Activated B cell treated with CpG ODN at 0.5 μM for 24 hours (primary cell): ENCODE measurements at regions not wholly inside any gene's neighbourhood (a gene's known extent, or its start where the extent isn't known, plus 50 kb on each side); places are given as distances from the start of the nearest gene placed in this dataset.
A peak's percentile ranks its signal among the peaks of the same experiment; 100 is the strongest.

ENCODE experiments used
- ATAC-seq: fragments of 200-7000 bp; cut with Tn5 transposase; one replicate; pipeline ENCODE4 v1.10.0; 2021; ENCODE audit warnings: low read depth, mild to moderate bottlenecking, moderate library complexity
- CTCF ChIA-PET: fragments of 350-600 bp; sonication (Branson Sonifier 250); formaldehyde crosslinking; loops from one replicate; lab custom pipeline; 2021; ENCODE audit warnings: antibody characterized with exemption; lab: Charles Lee
- POLR2A ChIA-PET: fragments of 350-600 bp; sonication (Branson Sonifier 250); formaldehyde crosslinking; loops from one replicate; lab custom pipeline; 2021; ENCODE audit warnings: antibody characterized with exemption; lab: Charles Lee
- DNase-seq: peaks from one replicate; pipeline ENCODE4 v3.0.0; 2022
- H3K27ac Mint-ChIP-seq: one replicate; pipeline ENCODE4 v1.8.0; 2020; ENCODE audit warnings: mixed read lengths
- H3K27me3 Mint-ChIP-seq: one replicate; pipeline ENCODE4 v1.8.0; 2021; ENCODE audit warnings: mixed read lengths
- H3K36me3 Mint-ChIP-seq: one replicate; pipeline ENCODE4 v1.8.0; 2021; ENCODE audit warnings: low read depth, mixed read lengths
- H3K4me1 Mint-ChIP-seq: one replicate; pipeline ENCODE4 v1.8.0; 2021; ENCODE audit warnings: mixed read lengths
- H3K4me3 Mint-ChIP-seq: one replicate; pipeline ENCODE4 v1.8.0; 2020; ENCODE audit warnings: mild to moderate bottlenecking, mixed read lengths
- H3K9me3 Mint-ChIP-seq: one replicate; pipeline ENCODE4 v1.8.0; 2020; ENCODE audit warnings: mixed read lengths
- CTCF ChIP-seq: fragments of 200-600 bp; IDR thresholded peaks from one replicate; pipeline ENCODE4 v1.8.0; 2022; ENCODE audit warnings: antibody characterized with exemption, mild to moderate bottlenecking
- intact Hi-C: fragments of 100-400 bp; cut with micrococcal nuclease; formaldehyde crosslinking; loops from one replicate; pipeline ENCODE4 v1.15.1; 2024

- no peak for TF ChIP-seq CTCF
- CTCF ChIA-PET: no interaction called here
- H3K4me1 Mint-ChIP-seq: no peaks in the 10 kb centered on the region
- intact Hi-C loops: no loop called here
- ATAC-seq: no peak
- DNase-seq: no peak
- no peak overlapping the region for H3K27ac Mint-ChIP-seq
- H3K27me3 Mint-ChIP-seq: peaks cover 7% of the 10 kb centered on the region
- H3K4me3 Mint-ChIP-seq: no peak overlapping the region
- POLR2A ChIA-PET: no interaction called here
- peaks cover 12% of the 10 kb centered on the region for H3K9me3 Mint-ChIP-seq
- H3K36me3 Mint-ChIP-seq: no peaks in the 10 kb centered on the region
These were observed 58.7 kb downstream of the EDN1 start for GRCh38 chr6:12348530-12349511.

DNA sequence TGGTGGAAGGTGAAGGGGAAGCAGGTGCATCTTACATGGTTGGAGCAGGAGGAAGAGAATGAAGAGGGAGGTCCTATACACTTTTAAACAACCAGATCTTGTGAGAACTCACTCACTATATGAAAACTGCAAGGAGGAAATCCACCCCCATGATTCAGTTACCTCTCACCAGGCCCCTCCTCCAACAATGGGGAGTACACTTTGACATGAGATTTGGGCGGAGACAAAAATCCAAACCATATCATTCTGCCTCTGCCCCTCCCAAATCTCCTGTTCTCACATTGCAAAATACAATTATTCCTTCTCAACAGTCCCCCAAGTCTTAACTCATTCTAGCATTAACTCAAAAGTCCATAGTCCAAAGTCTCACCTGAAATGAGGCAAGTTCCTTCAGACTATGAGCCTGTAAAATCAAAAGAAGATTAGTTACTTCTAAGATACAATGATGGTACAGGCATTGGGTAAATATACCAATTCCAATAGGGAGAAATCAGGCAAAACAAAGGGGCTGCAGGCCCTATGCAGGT is 60.5 kb downstream of the EDN1 start:
- peaks cover 12% of the 10 kb centered on the region for H3K9me3 Mint-ChIP-seq
- ChIA-PET CTCF (no interaction called here), POLR2A (no interaction called here)
- peaks cover 2% of the 10 kb centered on the region for H3K27me3 Mint-ChIP-seq
- H3K27ac Mint-ChIP-seq: no peak overlapping the region
- intact Hi-C loops: no loop called here
- DNase-seq: no peak
- TF ChIP-seq CTCF: no peak
- no peak for ATAC-seq
- H3K4me1 Mint-ChIP-seq: peaks cover 14% of the 10 kb centered on the region
- no peak overlapping the region for H3K4me3 Mint-ChIP-seq
- H3K36me3 Mint-ChIP-seq: no peaks in the 10 kb centered on the region

GRCh38 chr6:12351672-12352071 is 61.5 kb downstream of the EDN1 start:
- H3K27ac Mint-ChIP-seq: no peak overlapping the region
- no peaks in the 10 kb centered on the region for H3K27me3 Mint-ChIP-seq
- ChIA-PET CTCF (no interaction called here), POLR2A (no interaction called here)
- peaks cover 12% of the 10 kb centered on the region for H3K9me3 Mint-ChIP-seq
- TF ChIP-seq CTCF: no peak
- no peak for DNase-seq
- ATAC-seq: no peak
- intact Hi-C loops: no loop called here
- no peaks in the 10 kb centered on the region for H3K36me3 Mint-ChIP-seq
- H3K4me1 Mint-ChIP-seq: peaks cover 23% of the 10 kb centered on the region
- H3K4me3 Mint-ChIP-seq: no peak overlapping the region

- no peak overlapping the region for H3K27ac Mint-ChIP-seq
- no peaks in the 10 kb centered on the region for H3K27me3 Mint-ChIP-seq
- ChIA-PET POLR2A (no interaction called here), CTCF (no interaction called here)
- no peak overlapping the region for H3K4me3 Mint-ChIP-seq
- peaks cover 23% of the 10 kb centered on the region for H3K4me1 Mint-ChIP-seq
- DNase-seq (no peak), ATAC-seq (no peak)
- peaks cover 12% of the 10 kb centered on the region for H3K9me3 Mint-ChIP-seq
- intact Hi-C loops: no loop called here
- no peaks in the 10 kb centered on the region for H3K36me3 Mint-ChIP-seq
- TF ChIP-seq CTCF: no peak
These were observed 63.6 kb downstream of the EDN1 start for GRCh38 chr6:12353731-12354130.

DNA sequence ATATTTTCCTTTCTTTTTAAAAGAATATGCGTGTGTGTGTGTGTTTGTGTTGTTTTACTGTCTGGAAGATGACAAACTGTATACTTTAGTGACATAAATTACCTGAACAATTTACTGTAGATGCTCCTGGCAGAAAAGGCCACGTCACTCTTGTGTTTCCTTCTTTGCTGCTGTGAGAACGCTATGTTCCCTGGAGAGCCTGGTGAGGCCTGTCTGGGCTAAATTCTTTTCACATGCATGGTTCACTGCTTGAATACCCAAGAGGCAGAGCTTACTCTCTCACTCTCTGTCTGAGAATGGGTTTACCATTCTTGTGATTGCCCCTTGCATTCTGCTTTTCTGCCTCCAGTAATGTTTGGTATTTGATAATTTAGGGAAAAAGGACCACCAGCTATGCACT is 64.3 kb downstream of the EDN1 start:
- POLR2A ChIA-PET: interaction anchor here (0.8 kb wide), 1 partner anchor 8 kb away, joined by 3 read pairs; no protein-coding TSS in a partner anchor
- H3K27ac Mint-ChIP-seq: no peak overlapping the region
- H3K36me3 Mint-ChIP-seq: no peaks in the 10 kb centered on the region
- peak; percentile 77 for ATAC-seq
- H3K4me3 Mint-ChIP-seq: no peak overlapping the region
- peaks cover 23% of the 10 kb centered on the region for H3K4me1 Mint-ChIP-seq
- H3K27me3 Mint-ChIP-seq: no peaks in the 10 kb centered on the region
- CTCF ChIA-PET: no interaction called here
- intact Hi-C loops: no loop called here
- peaks cover 12% of the 10 kb centered on the region for H3K9me3 Mint-ChIP-seq
- no peak for TF ChIP-seq CTCF
- DNase-seq: no peak
